Vagina (tissue), 2 donors: ENCODE measurements at regions not wholly inside any gene's neighbourhood (a gene's known extent, or its start where the extent isn't known, plus 50 kb on each side); places are given as distances from the start of the nearest gene placed in this dataset.

Experiments
- POLR2A ChIP-seq, 2 donors: fragments of 450-650 bp; IDR thresholded peaks; one replicate each; pipeline ENCODE4 v1.6.1; 2017; ENCODE audit warnings: antibody characterized with exemption in 2 of 2, mild to moderate bottlenecking in 2 of 2, moderate library complexity in 2 of 2
- POLR2AphosphoS5 ChIP-seq, 2 donors: sonication (generic); formaldehyde crosslinking; IDR thresholded peaks; one replicate each; pipeline ENCODE4 v1.9.0; 2017; ENCODE audit warnings: antibody characterized with exemption in 2 of 2, mild to moderate bottlenecking in 2 of 2, low read depth in 1 of 2; ENCODE audit not compliant: insufficient read depth in 1 of 2
- TF ChIP-seq, protein P1 (sequence below), 3 experiments: fragments of 450-650 bp in 2 of 3; fragments of 200-600 bp in 1 of 3; sonication (generic) in 1 of 3; IDR thresholded peaks; one replicate each; pipeline ENCODE4 v1.5.1; 2017 to 2019; ENCODE audit warnings: antibody characterized with exemption in 3 of 3, mild to moderate bottlenecking in 2 of 3, moderate library complexity in 2 of 3

DNA sequence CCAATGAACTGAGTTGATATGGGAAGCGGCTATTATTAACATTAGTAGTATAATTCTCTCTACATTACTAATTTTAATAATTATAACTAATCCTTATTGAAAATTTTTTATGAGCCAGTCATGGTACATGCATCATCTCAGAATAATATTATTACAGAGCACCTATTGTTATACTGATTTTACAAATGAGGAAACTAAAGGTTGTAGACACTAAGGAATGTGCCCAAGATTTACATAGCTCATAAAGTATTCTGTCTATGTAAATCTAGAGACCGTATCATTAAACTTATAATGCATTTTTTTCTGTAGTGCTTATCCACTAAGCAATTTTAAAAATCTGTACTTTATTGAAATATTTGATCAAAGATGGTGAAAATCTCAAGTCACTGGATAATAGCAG, 825.9 kb downstream of the PLA2G4A start:
- TF ChIP-seq, protein P1, sequence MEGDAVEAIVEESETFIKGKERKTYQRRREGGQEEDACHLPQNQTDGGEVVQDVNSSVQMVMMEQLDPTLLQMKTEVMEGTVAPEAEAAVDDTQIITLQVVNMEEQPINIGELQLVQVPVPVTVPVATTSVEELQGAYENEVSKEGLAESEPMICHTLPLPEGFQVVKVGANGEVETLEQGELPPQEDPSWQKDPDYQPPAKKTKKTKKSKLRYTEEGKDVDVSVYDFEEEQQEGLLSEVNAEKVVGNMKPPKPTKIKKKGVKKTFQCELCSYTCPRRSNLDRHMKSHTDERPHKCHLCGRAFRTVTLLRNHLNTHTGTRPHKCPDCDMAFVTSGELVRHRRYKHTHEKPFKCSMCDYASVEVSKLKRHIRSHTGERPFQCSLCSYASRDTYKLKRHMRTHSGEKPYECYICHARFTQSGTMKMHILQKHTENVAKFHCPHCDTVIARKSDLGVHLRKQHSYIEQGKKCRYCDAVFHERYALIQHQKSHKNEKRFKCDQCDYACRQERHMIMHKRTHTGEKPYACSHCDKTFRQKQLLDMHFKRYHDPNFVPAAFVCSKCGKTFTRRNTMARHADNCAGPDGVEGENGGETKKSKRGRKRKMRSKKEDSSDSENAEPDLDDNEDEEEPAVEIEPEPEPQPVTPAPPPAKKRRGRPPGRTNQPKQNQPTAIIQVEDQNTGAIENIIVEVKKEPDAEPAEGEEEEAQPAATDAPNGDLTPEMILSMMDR (IDR thresholded peaks at IDR 0.05): no peak
- TF ChIP-seq POLR2A (IDR thresholded peaks at IDR 0.05): no peak
- no peak for TF ChIP-seq POLR2AphosphoS5 (IDR thresholded peaks at IDR 0.05; ENCODE audit: insufficient read depth in 1 of 2, low read depth in 1 of 2)
